ENCODE measurements at regions not wholly inside any gene's neighbourhood (a gene's known extent, or its start where the extent isn't known, plus 50 kb on each side); places are given as distances from the start of the nearest gene placed in this dataset.
A peak's percentile ranks its signal among the peaks of the same experiment; 100 is the strongest.

DNA sequence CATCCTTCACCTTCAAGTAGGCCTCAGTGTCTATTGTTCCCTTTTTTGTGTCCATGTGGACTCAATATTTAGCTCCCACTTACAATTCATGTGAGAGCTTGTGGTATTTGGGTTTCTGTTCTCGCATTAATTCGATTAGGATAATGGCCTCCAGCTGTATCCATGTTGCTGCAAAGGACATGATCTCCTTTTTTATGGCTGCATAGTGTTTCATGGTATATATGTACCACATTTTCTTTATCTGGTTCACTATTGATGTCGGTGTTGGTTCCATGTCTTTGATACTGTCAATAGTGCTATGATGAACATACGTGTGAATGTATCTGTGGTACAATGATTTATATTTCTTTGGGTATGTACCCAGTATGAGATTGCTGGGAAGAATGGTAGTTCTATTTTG, 113.7 kb downstream of the FGF18 start:
- Histone ChIP-seq H3K4me1 (peaks cover 7% of the 10 kb centered on the region), H3K27me3 (ENCODE audit: insufficient read depth in 3 of 3, low read length in 2 of 3) (no peaks in the 10 kb centered on the region), H3K9me3 (no peaks in the 10 kb centered on the region), H3K4me3 (no peak overlapping the region), H3K36me3 (ENCODE audit: insufficient read depth in 1 of 2, low read depth in 1 of 2) (no peaks in the 10 kb centered on the region), H3K27ac (no peak overlapping the region)
- ATAC-seq (no peak), DNase-seq (no peak)
- intact Hi-C loops (cut with DNase I) = no loop called here
- WGBS, 3 donors = 95 to 99% (median 97%) methylated on average over 4 of the region's 4 CpGs
- no peak for TF ChIP-seq CTCF (IDR thresholded peaks at IDR 0.05)

DNA sequence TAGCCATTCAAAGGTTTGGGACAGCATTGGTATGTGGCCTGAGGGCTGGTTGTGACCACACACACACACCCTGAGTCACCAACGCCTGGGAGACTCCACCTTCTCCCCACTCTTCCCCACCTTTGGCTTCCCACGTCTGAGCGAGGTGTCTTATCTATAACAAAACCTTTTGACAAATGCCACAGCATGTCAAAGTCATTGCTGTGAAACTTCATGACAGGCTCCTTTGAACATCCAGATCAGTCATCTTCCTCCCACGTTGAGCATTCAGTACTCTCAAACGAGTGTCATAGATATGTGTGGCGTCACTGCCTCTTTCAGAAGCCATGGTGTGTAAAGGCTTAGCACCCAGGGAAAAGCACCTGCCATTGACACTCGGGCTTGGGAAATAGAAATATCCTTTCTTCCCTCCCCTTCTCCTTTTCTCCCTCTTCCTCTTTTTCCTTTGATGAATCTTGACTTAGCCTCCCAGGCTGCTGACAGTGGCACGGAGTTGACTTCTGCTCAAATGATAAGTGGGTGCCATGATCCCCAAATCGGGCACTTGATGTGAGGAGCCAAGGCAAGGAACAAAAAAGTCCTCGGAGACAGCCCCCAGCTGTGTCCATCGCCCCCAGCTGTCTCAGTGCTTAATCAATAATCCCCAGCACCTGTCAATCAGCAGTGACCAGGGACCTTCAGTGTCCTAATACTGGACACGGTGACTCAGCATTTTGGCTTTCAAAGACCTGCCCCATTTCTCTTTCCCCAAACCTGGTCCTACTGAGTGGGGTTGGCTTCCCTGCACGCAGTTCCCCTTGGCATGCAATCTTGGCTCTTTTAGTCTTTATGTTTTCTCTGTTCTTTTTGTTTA, 114.8 kb downstream of the FGF18 start:
- Histone ChIP-seq H3K27ac (no peak overlapping the region), H3K9me3 (no peaks in the 10 kb centered on the region), H3K4me1 (peaks cover 7% of the 10 kb centered on the region), H3K4me3 (no peak overlapping the region), H3K36me3 (ENCODE audit: insufficient read depth in 1 of 2, low read depth in 1 of 2) (no peaks in the 10 kb centered on the region), H3K27me3 (ENCODE audit: insufficient read depth in 3 of 3, low read length in 2 of 3) (no peaks in the 10 kb centered on the region)
- DNase-seq (no peak), ATAC-seq (peak in 1 of 4 donors; percentile 35)
- WGBS, 3 donors = 53 to 70% (median 59%) methylated on average over 13 of the region's 13 CpGs
- intact Hi-C loops (cut with DNase I) = no loop called here
- TF ChIP-seq CTCF (IDR thresholded peaks at IDR 0.05) = no peak

DNA sequence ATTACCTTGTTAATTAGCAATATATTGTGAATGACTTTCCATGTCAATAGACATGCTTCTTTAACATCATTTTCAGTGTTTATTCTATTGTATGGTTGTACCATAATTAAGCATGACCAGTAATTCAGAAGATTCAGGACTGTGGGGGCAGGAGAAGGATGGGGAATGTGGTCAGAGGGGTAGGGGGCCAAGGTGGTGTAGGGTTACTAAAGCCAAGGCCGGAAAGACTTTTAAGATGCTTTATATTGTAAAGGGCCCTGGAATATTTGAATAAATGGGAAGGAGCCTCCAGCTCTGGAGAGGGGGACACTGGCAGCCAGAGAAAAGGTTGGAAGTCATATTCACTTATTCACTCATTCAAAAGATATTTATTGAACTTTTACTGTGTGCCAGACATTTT, 115.7 kb downstream of the FGF18 start:
- H3K36me3 ChIP-seq (ENCODE audit: insufficient read depth in 1 of 2, low read depth in 1 of 2) = no peaks in the 10 kb centered on the region
- 82 to 89% (median 88%) methylated on average over 1 of the region's 1 CpG for WGBS, 3 donors
- H3K27me3 ChIP-seq (ENCODE audit: insufficient read depth in 3 of 3, low read length in 2 of 3) = no peaks in the 10 kb centered on the region
- TF ChIP-seq CTCF (IDR thresholded peaks at IDR 0.05) = no peak
- H3K9me3 ChIP-seq = no peaks in the 10 kb centered on the region
- no peak for ATAC-seq
- H3K27ac ChIP-seq = no peak overlapping the region
- H3K4me3 ChIP-seq = no peak overlapping the region
- DNase-seq = no peak
- intact Hi-C loops (cut with DNase I) = no loop called here
- H3K4me1 ChIP-seq = peaks cover 7% of the 10 kb centered on the region

DNA sequence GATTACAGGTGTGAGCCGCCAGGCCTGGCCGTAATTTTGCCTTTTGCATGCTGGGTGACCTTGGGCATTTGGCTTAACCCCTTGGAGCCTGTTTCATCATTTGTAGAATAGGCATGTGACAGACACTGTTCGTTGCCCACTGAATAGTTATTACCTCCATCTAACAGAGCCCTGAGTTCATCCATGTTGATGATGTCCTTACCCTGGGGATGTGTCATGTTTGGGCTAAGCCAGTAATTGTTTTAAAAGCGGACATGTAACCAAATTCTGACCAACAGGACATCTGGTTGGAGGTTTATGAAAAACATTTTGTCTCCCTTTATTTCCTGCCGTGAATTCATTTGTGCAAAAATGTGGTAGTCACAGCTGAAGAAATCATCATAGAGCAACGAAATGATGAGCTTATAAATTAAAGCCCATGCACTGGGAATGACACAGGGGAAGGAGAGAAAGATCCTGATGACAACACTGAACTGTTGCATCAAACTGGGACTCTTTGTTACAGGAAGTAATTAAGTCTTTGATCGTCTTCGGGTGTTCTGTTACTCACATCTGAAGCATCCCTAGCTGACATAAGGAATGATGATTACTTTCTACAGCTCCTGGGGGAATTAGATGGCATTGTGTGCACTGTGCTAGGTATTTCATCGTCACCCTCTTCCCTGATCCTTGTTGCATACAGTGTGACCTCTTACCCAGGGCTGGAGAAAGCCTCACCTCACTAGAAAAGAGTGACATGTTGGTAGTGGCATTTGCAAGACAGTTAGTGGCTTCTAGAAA, 117.8 kb downstream of the FGF18 start:
- H3K27me3 ChIP-seq (ENCODE audit: insufficient read depth in 3 of 3, low read length in 2 of 3) = no peaks in the 10 kb centered on the region
- ATAC-seq = no peak
- no peak for DNase-seq
- TF ChIP-seq CTCF (IDR thresholded peaks at IDR 0.05) = no peak
- 63 to 65% (median 64%) methylated on average over 9 of the region's 9 CpGs for WGBS, 3 donors
- H3K4me1 ChIP-seq = peaks cover 7% of the 10 kb centered on the region
- H3K4me3 ChIP-seq = no peak overlapping the region
- no peaks in the 10 kb centered on the region for H3K36me3 ChIP-seq (ENCODE audit: insufficient read depth in 1 of 2, low read depth in 1 of 2)
- H3K9me3 ChIP-seq = no peaks in the 10 kb centered on the region
- intact Hi-C loops (cut with DNase I) = no loop called here
- H3K27ac ChIP-seq = no peak overlapping the region
